SK-N-SH treated with all-trans-retinoic acid at 6 μM for 48 hours (cell line): ENCODE measurements at regions not wholly inside any gene's neighbourhood (a gene's known extent, or its start where the extent isn't known, plus 50 kb on each side); places are given as distances from the start of the nearest gene placed in this dataset.

Experiments used
- ZC3H10 ChIP-seq: fragments of 250-450 bp; sonication (Bioruptor Pico); IDR thresholded peaks from 2 replicates; pipeline ENCODE4 v1.5.1; 2021; ENCODE audit warnings: mild to moderate bottlenecking, moderate library complexity
- ZFP3 ChIP-seq: fragments of 250-450 bp; sonication (Bioruptor Pico); IDR thresholded peaks from 2 replicates; pipeline ENCODE4 v1.5.0; 2020; ENCODE audit warnings: mild to moderate bottlenecking, moderate library complexity

DNA sequence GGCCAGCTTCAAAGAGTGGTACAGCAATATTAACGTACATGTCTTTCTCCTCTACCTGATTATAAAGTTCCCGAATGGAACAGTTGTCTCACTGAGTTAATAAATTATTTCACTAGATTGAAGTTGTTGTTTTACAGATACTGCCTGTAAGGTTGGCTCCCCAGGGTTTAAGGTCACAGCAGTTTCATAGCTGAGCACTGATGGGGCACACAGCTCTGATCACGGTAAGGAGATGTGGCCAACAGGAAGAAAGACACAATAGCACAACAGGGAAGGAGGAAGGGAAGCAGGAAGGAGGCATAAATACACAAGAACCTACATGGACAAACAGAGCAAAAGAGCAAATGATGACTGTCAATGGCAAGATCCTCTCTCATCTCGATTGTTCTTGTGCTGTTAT lies 215.6 kb downstream of the WNT5A start:
- TF ChIP-seq ZFP3 (CRISPR knock-in tag) (no peak), ZC3H10 (no peak)
